ENCODE measurements at regions not wholly inside any gene's neighbourhood (a gene's known extent, or its start where the extent isn't known, plus 50 kb on each side); places are given as distances from the start of the nearest gene placed in this dataset.

- TF ChIP-seq, protein P1, sequence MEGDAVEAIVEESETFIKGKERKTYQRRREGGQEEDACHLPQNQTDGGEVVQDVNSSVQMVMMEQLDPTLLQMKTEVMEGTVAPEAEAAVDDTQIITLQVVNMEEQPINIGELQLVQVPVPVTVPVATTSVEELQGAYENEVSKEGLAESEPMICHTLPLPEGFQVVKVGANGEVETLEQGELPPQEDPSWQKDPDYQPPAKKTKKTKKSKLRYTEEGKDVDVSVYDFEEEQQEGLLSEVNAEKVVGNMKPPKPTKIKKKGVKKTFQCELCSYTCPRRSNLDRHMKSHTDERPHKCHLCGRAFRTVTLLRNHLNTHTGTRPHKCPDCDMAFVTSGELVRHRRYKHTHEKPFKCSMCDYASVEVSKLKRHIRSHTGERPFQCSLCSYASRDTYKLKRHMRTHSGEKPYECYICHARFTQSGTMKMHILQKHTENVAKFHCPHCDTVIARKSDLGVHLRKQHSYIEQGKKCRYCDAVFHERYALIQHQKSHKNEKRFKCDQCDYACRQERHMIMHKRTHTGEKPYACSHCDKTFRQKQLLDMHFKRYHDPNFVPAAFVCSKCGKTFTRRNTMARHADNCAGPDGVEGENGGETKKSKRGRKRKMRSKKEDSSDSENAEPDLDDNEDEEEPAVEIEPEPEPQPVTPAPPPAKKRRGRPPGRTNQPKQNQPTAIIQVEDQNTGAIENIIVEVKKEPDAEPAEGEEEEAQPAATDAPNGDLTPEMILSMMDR (conservative IDR thresholded peaks at IDR 0.05 in 1 of 2, IDR thresholded peaks at IDR 0.05 in 1 of 2; ENCODE audit: extremely low read depth in 1 of 2, insufficient read depth in 1 of 2, low read depth in 1 of 2, low read length in 2 of 2), result no peak
- no peak for TF ChIP-seq EZH2 (IDR thresholded peaks at IDR 0.05; ENCODE audit: borderline replicate concordance, low read length)
These were observed 253.0 kb downstream of the CDH10 start for GRCh38 chr5:24391816-24392215.

Data from mammary epithelial cell (primary cell).